ENCODE measurements at regions not wholly inside any gene's neighbourhood (a gene's known extent, or its start where the extent isn't known, plus 50 kb on each side); places are given as distances from the start of the nearest gene placed in this dataset.

GRCh38 chr2:19409046-19409445, 50.6 kb upstream of the OSR1 start:
- no peaks in the 10 kb centered on the region for H3K4me1 ChIP-seq (ENCODE audit: insufficient read depth)
- H3K4me3 ChIP-seq = no peak overlapping the region
- H3K27me3 ChIP-seq = no peaks in the 10 kb centered on the region
- no peaks in the 10 kb centered on the region for H3K36me3 ChIP-seq
- intact Hi-C loops (cut with DNase I) = no loop called here
- TF ChIP-seq EP300 (IDR thresholded peaks at IDR 0.05) = no peak
- no peak overlapping the region for H3K27ac ChIP-seq
- DNase-seq = no peak
- no peaks in the 10 kb centered on the region for H3K9me3 ChIP-seq
- WGBS, 3 donors = 19 to 24% (median 21%) methylated on average over 2 of the region's 2 CpGs

- Histone ChIP-seq H3K4me3 (no peak overlapping the region), H3K27me3 (no peaks in the 10 kb centered on the region), H3K36me3 (no peaks in the 10 kb centered on the region), H3K9me3 (no peaks in the 10 kb centered on the region), H3K4me1 (ENCODE audit: insufficient read depth) (no peaks in the 10 kb centered on the region), H3K27ac (no peak overlapping the region)
- intact Hi-C loops (cut with DNase I) = no loop called here
- no peak for DNase-seq
- TF ChIP-seq EP300 (IDR thresholded peaks at IDR 0.05) (no peak), CTCF (IDR thresholded peaks at IDR 0.05) (no peak), POLR2A (IDR thresholded peaks at IDR 0.05) (no peak)
These were observed 50.2 kb upstream of the OSR1 start for GRCh38 chr2:19408592-19408991.
